Dermis microvascular lymphatic vessel endothelial cell (primary cell): ENCODE measurements at regions not wholly inside any gene's neighbourhood (a gene's known extent, or its start where the extent isn't known, plus 50 kb on each side); places are given as distances from the start of the nearest gene placed in this dataset.

ENCODE experiments used
- DNase-seq, 2 donors: peaks; one replicate each; pipeline versions ENCODE4 v3.0.0 to v3.0.0-alpha.2; 2010; ENCODE audit warnings: low read depth in 2 of 2

DNA sequence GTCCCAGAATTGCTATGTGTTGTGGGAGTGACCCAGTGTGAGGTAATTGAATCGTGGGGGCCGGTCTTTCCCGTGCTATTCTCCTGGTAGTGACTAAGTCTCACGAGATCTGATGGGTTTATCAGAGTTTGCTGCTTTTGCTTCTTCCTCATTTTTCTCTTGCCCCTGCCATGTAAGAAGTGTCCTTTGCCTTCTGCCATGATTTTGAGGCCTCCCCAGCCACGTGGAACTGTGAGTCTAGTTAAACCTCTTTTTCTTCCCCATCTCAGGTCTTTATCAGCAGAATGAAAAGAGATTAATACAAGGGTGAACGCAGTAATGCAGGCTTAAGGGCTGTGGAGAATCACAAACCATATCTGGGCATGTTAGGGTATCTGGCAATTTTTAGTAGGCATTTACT is 624.0 kb downstream of the USP25 start:
- no peak for DNase-seq

GRCh38 chr21:16357994-16358393 is 628.2 kb downstream of the USP25 start:
- no peak for DNase-seq

- no peak for DNase-seq
These were observed 629.0 kb downstream of the USP25 start for GRCh38 chr21:16358784-16359183.

DNA sequence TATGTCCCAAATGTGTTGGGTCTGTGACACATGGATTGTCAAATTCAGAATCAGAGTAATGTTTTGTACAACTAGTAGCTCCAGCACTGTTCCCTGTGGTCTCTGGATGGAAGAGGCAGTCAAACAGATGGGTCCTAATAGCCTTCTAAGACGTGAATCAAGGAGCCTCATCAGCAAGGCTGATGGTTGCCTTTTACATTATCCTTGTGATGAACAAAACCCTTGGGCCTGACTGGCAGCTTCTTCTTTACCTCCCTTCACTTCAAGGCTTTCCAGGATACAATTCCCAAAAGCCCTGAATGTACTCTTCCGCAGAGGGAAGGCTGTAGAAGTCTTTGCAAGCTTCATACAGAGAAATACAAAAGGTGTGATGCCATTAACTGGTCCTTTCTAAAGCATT is 633.3 kb downstream of the USP25 start:
- DNase-seq = no peak

DNA sequence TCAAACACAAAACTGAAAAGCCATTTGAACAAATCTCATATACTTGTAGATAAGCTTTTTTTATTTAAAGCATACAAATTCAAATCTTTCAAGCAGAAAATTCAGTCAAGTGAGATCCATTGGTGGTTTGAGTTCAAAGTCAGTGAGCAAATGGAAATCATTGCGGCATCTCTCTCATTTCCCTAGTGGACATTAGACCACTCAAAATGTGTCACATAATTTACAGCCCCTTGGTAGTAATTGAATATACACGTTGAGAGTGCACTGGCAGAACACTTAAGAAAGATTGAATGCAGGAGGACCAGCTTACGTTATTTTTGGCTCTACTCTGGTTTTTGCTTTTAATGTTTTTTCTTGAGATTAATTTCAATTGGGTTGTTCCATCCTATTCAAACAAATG is 633.7 kb downstream of the USP25 start:
- DNase-seq = no peak

- DNase-seq = peak in 1 of 2 donors; percentile 18
These were observed 636.4 kb downstream of the USP25 start for GRCh38 chr21:16366207-16366606.

DNA sequence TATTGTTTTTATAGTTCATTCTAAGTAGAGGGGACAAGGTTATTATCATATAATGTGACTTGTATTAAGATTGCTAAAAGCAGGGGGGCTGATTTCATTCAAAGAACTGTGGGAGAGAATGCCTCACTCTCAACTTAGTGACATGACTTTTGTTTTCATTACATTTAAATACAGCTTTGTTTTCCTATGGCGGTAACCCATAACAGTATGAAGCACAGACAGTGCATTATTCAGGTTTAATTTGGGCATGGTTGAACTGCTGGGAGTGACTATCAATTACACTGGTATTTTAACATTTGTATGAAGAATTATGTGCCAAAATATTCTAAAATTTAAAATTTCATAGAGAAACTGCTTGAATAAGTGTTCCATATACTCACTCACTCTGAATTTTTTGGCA is 637.3 kb downstream of the USP25 start:
- DNase-seq = no peak

- no peak for DNase-seq
These were observed 640.4 kb downstream of the USP25 start for GRCh38 chr21:16370186-16370585.

DNA sequence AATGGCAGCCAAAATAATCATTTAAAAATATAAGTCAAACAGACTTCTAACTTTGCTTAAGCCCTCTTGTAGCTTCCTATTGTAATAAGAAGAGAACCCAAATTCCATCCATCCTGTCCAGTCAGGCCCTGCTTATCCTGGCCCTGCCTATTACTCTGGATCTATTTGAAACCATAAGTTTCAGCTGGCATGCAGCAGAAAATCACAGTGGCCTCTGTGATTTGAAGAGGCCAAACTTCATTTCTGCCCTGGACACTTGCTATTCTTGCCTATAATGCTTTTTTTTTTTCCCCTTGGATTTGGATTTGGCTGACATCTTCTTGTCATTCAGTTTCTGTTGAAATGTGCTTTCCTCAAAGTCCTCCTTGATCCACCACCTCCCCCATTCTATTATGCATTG is 642.8 kb downstream of the USP25 start:
- DNase-seq = no peak

DNA sequence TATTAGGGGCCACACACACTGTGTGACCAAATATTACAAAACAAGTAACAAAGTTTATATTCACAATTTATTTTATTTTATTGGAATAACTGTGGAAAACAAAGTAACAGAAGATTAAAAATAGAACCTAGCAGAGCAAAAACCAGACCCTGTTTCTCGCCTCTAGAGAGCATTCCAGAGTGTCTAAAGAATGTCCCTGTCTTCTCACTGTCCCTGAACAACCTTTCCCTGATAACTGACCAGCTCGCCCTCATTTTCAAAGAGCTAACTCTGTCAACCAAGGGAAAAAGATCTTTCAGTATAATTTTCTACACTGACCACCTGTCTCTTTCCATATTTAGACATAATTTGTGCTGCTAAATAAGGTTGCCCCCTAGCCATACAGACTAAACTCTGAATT is 646.9 kb downstream of the USP25 start:
- DNase-seq = no peak

- DNase-seq = no peak
These were observed 647.4 kb downstream of the USP25 start for GRCh38 chr21:16377120-16377658.

DNA sequence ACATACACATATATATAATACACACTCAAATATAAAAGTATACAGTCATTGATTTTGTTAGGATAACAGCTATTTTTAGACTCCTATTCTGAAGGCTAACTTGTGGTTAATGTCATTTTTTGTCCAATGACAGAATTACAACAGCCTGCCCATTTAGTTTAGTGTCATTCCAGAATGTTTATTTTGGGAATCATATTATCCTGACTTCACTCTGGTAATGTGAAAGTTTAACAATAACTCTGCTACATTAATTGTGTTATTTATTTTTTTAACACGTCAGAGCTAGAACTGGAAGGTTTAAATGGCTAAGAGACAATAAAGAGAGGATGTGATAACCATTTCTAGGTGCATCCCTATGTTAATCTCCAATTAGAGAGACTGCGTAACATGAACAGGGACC is 648.1 kb downstream of the USP25 start:
- DNase-seq = peak; percentile 34 to 45

DNA sequence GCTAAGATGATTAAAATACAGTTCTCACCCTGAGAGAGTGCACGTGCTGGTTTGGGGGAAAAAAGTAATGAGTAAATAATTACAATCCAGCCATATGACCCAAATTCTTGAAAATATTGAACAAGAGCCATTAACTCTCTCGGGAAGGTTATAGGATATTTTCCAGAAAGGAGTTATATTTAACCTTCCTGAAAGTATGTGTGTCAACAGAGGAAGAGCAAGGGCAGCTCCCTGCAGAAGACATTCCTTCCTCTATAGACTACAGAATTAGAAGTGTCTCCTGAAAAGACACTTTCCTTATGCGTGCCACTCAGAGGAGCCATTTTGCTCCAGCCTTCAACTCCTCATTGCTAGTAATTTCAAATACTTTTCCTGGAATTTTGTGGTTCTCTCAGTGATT is 648.7 kb downstream of the USP25 start:
- no peak for DNase-seq

- DNase-seq = no peak
These were observed 658.5 kb downstream of the USP25 start for GRCh38 chr21:16388291-16388690.

DNA sequence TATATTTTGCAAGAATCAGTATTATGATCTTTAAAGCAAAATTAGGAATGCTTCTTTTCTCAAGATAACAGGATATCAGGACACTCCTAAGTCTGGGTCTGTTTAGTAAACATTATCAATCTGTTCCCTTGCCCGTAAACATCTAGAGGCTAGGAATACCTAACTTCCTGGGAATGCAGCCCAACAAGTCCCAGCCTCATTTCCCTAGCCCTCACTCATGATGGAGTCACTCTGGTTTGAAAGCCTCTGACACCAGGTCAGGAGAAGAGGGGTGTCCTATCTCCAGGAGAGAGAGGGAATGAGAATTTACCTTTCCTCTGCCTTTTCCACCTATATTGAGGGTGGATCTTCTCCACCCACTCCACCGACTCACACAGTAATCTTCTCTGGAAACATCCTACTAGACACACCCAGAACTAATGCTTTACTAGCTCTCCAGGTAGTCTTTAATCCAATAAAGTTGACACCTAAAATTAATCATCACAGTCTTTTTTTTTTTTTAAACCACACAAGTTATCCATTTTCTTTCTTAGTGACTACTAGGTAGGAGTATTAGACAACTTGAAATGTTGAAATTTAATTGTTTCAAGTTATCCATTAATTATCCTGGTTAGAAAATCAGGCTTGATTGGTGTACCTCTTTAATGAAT is 659.3 kb downstream of the USP25 start:
- no peak for DNase-seq

DNA sequence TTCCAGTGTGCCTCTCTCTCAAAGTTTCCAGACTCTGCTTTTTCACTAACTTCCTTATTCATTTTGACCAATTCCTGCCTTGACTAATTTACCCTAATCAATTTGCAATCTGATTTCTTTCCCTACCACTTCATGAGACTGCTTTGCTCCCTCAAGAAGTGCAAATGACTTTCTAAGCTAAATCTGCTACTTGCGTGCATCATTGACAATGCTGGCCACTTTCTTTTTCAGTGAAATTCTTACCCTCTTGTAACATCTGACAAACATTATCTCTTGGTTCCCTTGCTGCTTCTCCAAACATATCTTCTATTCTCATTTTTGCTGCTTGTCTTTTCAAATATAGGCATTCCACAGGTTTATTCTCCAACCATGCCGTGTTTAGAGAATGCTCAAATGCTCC is 659.9 kb downstream of the USP25 start:
- DNase-seq = no peak

- DNase-seq = no peak
These were observed 665.5 kb downstream of the USP25 start for GRCh38 chr21:16395285-16395684.

DNA sequence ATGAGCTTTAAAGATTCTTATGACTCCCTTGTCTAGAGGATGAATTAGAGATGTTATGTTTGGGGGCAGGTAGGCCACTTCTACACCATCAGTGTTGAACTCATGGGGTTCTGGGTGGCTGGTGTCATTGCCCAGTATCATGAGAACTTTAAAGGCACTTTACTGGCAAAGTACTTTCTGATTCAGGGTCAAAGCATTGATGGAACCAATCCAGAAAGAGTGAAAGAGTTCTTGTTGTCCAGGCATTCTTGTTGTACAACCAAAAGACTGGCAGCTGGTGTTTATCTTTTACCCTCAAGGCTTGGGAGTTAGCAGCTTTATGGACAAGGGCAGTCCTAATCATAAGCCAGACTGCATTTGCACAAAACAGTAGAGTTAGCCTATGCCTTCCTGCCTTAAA is 673.0 kb downstream of the USP25 start:
- DNase-seq = peak in 1 of 2 donors; percentile 20

GRCh38 chr21:16404776-16405175 is 675.0 kb downstream of the USP25 start:
- DNase-seq = no peak

DNA sequence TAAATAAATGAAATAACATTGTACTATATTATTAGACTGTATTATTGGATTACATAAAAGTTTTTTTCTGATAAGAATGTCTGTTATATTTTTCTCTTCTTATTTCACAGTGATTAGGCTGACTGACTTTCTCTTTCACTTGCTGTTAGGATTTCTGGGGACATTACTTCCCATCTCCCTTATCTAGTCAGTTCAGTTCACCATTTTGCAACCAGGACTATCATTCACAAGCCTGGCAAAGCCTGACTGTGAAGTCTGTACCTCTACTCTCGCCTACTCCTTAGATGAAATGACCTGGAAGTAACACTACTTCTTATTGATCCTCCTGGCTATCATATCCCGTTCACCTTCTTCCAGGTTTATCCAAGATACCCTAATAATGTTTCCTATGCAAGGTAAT is 676.6 kb downstream of the USP25 start:
- DNase-seq = no peak

DNA sequence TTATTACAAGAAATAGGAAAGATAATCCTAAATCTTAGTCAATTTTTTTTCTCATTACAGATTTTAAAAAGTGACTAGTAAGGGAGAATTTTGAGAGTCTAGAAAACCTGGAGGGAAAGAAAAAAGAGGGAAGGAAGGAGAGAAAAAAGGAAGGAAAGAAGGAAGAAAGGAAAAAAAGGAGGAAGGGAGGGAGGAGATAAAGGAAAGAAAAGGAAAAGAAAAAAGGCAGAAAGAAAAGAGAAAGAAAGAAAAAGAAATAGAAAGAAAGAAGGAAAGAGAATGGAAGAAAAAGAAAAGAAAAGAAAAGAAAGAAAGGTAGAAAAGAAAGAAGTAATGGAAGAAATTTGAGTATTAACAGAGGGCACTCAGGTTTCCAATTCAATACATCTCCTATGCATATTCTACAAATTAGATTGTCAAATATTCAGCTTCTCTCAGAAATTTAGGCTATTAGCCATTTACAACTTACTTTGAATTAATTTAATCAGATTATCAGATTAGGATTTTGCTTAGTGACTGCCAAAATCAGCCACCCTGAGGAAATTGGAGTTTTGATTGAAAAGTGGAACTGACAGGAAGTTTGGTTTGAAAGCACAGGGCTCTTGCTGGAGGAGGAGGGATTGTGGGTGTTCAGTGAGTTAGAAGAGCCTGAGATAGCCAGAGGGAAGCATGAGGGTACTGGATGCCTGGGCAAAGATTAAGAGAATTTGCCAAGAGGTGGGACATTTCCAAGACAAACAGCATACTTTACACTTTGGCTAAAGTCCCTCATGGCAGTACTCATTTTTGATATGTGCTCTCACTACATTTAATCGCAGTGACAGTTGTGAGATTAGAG is 677.8 kb downstream of the USP25 start:
- DNase-seq = no peak

DNA sequence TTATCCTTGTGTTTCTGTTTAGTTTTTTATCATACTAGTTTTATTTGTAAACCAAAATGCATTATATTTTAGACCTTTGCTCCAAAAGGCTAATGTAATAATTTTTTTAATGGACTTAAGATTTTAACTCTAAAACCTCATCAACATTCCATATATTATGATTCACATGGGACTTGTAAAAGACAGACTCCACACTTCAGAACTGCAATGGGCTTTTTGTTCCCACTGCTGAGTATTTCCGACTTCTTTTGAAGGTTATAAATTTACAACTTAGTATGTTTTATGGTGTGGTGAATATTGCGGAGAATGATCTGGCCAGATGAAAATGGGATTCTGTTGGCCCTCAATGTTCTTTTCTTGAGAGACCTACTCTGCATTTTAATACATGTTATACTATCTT is 678.5 kb downstream of the USP25 start:
- no peak for DNase-seq

DNA sequence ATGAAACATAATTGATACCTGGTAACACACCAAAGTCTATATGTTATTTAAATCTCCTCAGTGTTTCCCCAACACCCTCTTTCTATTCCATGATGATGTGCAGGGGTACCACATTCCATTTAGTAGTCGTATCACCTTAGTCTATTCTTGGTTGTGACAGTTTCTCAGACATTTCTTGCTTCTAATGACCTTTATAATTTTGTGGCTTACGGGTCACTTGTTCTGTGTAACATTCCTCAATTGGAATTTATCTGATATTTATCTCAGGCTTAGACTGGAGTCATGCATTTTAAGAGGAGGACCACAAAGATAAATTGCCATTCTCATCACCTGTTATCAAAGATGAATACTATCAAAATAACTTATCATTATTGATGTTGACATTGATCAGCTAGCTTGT is 679.6 kb downstream of the USP25 start:
- DNase-seq = no peak
